Inflammatory macrophage (primary cell): ENCODE measurements at regions not wholly inside any gene's neighbourhood (a gene's known extent, or its start where the extent isn't known, plus 50 kb on each side); places are given as distances from the start of the nearest gene placed in this dataset.
A peak's percentile ranks its signal among the peaks of the same experiment; 100 is the strongest.
"Not testable (repeated sequence)": the region's sequence is repeated elsewhere in the genome, so short reads cannot be mapped to it uniquely, and the experiment has no call there.

Experiments
- DNase-seq, 2 donors: peaks; one replicate each; pipeline ENCODE4 v3.0.0-alpha.2; 2020 to 2022

DNA sequence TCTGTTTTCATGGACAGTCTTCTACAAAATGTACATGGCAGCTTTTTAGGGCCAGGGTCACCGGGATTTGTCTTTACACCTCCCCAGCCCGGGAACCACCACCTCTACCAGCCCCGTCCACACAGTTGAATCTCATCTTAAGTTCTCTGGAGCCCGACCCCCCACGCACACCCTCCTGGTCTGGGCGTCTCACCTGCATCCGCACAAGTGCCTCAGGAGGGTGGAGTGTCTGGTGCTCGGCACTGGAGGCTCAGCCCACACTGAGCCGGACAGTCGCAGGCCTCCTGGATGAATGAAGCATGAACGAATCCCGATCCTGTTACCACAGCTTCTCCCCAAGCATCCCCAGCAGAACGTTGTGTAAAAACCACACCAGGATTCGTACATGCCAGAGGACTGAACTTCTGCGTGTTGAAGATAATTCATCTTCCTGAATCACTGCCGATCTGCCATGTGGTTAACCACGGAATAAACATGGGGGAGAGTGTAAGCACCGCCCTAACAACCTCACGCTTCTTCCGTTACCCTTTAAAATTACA lies 162.0 kb downstream of the RTP5 start:
- DNase-seq = peak; percentile 23 to 26

DNA sequence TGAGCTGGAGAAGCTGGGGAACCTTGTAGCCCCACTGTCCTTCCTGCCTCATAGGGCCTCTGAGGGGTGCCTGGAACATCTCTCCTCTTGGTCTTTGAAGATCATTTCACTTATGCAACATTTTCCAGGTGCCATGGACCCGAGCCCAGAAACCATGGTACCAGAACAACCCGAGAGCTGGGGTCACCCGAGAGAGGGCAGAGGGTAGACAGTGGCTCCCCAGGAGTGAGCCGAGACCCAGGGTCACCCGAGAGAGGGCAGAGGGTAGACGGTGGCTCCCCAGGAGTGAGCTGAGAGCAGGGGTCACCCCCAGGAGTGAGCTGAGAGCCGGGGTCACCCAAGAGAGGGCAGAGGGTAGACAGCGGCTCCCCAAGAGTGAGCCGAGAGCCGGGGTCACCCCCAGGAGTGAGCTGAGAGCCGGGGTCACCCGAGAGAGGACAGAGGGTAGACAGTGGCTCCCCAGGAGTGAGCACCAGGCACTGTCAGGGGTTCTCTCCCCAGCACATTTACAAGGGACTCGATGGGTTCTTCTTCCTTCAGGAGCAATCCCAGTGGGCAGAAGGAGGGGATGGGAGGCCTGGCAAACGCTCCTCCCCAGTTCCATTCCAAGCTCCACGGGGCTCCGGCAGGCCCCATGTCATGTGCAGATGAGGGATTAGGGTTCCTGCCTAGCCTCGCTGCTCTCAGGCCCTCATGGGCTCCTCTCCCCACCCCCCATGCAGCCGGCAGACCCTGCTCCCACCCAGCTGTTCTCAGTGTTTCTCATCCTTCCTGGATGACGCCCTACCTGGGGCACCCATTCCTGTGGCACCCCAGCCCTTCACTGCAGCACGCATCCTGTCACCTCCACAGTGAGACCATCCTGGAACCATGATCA lies 163.5 kb downstream of the RTP5 start:
- no peak for DNase-seq

GRCh38 chr2:242034138-242034537 lies 164.6 kb downstream of the RTP5 start:
- DNase-seq = no peak

GRCh38 chr2:242034996-242035814 lies 165.7 kb downstream of the RTP5 start:
- DNase-seq = no peak

GRCh38 chr2:242035858-242036652 lies 166.5 kb downstream of the RTP5 start:
- DNase-seq = no peak

DNA sequence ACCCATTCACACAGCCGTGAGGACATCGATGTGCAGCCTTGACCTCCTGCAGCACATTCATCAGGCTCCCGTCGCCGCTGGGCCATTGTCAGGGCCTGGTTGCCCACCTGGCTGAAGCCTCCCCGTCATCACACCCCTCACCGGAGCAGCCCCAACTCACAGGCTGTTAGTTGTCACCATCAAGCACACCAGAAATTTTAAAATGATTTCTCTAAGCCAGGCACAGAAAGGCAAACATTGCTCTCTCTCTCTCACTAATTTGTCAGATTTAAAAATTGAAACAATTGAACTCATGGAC lies 167.1 kb downstream of the RTP5 start:
- DNase-seq = no peak

DNA sequence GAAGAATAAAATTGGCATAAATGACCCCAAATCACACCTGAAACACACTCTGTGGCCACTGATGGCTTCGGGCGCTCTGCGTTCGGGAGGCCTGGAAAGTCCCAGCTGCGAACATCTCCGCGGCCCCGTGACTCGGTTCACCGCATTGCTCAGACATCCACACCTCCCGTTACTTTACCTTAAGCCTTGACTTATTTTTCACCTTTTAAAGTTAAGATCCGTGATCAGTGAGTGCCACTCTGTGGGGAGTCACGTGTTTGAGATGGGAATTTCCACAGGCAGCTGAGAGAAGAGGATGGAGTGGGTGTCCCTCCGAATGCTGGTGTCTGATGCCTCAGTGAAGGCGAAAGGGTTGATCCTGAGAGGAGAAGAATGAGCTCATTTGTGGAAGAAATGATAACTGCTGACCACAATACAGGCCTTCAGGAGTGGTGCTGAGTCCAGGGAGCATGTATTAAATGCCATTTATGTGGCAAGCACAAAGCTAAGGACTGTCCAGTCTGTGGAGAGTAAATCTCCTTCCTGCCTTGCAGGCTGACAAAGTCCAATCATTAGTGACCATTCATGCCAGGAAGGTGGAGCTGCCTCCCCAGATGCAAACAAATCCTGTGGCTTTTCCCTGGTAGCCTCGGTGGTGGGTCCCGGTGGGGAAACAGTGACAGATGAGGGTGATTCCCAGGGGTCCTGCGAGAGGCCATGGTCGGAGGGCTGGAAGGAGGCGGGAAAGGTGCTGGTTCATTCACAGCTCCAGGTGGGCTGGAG lies 168.8 kb downstream of the RTP5 start:
- DNase-seq = no peak

DNA sequence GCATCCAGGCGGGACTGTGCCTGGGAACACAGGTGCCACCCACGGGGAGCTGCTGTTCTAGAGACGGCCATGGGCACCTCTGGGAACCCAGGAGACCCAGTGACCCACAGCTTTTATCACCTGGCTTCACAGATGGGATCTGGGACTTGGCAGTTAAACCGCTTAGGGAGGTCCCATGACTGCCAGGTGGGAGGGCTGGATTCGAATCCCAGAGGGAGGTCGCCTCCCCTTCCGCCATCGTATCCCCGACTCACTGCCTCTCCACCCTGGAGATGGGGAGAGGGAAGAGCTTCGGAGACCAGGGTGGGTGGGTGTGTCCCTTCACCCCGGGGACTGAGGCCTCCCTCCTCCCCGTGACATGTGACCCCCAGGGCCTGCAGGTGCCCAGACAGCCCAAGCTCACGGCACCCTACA lies 169.4 kb downstream of the RTP5 start:
- no peak for DNase-seq

- no peak for DNase-seq
These were observed 170.8 kb downstream of the RTP5 start for GRCh38 chr2:242040303-242040655.

DNA sequence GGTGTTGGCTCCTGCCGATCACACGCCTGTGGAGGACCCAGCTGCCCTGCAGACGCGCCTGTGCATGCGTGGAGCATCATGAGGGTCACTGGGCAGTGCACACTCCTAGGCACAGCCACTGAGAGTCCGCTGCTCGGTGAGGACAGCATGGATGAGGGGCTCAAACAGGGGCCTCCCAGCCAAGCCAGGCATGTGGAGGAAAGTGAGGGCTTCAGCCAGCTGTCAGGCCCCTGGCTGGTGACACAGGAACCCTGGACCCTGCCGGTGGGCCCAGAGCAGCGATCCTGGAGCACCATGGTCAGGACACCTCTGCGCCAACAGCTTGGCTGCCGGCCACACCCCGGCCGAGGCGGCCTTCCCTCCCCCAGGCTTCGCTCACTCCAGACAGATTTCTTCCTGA lies 171.2 kb downstream of the RTP5 start:
- DNase-seq = no peak

- no peak for DNase-seq
These were observed 172.3 kb downstream of the RTP5 start for GRCh38 chr2:242041816-242042215.

GRCh38 chr2:242043538-242044312 lies 174.2 kb downstream of the RTP5 start:
- no peak for DNase-seq

DNA sequence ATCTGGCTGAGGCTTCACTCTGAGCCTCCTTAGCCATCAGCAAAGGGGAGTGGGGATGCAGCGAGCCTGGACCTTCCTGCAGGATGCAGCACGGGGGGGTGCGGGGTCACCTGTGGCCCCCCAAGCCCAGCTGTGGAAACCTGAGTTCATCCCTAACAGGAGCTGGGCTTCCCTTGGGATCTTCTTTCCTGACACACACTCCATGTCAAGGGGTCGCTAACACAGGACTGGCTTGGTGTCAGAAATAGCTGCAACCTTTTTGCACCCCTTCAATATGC lies 174.7 kb downstream of the RTP5 start:
- no peak for DNase-seq

DNA sequence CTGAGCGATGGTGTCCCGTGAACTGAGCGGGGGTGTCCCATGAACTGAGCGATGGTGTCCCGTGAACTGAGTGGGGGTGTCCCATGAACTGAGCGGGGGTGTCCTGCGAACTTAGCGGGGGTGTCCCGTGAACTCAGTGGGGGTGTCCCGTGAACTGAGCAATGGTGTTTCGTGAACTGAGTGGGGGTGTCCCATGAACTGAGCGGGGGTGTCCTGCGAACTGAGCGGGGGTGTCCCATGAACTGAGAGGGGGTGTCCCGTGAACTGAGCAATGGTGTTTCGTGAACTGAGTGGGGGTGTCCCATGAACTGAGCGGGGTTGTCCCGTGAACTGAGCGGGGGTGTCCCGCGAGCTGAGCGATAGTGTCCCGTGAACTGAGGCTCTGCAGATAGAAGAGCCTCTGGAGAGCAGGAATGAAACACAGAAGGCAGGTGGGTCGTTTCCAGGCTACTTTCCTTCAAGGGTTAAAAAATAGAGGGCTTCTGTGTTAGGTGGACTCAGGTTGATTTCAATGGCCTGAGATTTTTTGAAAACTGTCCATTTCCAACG lies 176.1 kb downstream of the RTP5 start:
- DNase-seq = not testable (repeated sequence)

- no peak for DNase-seq
These were observed 176.8 kb downstream of the RTP5 start for GRCh38 chr2:242046206-242046826.

DNA sequence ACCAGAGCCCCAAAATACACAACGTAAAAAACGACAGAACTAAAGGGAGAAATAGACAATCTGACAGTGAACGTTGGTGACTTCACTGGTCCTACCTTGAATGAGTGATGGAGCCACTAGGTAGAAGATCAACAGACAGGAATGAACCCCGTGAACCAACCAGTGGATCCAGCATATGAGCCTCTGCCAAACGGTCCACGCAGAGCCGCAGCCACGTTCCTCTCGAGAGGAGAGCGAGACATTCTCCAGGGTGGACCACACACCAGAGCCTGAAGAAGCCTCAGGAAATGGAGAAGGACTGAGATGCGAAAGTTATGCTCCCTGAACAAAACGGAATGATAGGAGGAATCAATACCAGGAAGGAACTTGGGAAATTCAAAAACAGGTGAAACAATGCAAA lies 178.4 kb downstream of the RTP5 start:
- no peak for DNase-seq

DNA sequence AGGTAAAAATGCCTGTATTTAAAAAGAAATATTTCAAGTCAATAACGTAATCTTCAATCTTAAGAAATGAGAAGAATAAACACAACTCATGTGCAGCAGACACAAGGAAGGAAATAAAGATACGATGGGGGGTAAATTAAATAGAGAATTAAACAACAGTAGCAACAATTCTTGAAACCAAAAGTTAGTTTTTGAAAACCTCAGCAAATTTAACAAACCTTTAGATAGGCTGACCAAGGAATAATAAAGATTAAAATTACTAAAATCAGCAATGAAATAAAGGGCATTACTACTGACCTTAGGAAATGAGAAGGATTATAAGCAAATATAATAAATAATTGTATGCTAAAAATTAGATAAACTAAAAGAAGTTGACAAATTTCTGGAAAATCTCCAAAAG lies 178.9 kb downstream of the RTP5 start:
- DNase-seq = no peak

DNA sequence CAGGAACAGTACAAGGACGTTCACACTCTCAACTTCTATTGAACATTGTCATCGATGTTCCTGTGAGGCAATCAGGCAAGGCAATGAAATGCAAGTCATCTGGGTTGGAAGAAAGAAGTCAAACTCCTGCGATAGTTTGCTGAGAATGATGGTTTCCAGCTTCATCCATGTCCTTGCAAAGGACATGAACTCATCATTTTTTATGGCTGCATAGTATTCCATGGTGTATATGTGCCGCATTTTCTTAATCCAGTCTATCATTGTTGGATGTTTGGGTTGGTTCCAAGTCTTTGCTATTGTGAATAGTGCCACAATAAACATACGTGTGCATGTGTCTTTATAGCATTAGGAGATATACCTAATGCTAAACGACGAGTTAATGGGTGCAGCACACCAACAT lies 180.0 kb downstream of the RTP5 start:
- not testable (repeated sequence) for DNase-seq

DNA sequence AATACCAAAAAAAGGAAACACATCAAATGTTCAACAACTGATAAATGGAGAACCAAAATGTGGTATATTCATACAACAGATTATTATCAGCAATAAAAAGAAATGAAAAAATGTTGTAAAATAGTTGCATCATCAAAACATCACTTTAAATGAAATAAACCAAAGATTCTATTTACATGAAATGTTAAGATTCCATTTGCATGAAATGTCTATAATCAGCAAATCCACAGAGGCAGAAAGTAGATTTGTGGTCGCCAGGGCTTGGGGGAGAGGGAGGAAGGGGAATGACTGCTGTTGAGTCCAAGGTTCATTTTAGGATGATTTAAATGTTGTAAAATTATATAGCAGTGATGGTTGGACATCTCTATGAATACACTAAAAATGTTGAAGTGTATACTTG lies 181.9 kb downstream of the RTP5 start:
- no peak for DNase-seq

DNA sequence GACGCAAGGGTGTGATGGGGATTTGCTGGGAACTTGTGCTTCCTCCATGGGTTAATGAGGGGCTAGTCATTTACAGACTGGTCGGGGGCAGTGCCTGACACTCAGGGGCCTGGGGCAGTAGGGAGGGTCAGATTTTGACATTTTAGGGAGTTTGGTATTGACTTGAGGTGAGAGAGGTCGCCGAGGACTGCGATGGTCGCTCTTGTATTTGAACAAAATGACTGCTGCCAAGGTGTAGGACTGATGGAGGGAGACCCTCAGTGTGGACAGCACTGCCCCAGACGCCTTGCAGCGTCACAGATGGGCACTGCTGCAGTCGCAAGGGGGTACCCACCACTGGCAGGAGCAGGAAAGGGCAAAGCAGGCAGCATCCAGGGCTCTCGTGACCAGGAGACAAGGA lies 182.9 kb downstream of the RTP5 start:
- DNase-seq = no peak

DNA sequence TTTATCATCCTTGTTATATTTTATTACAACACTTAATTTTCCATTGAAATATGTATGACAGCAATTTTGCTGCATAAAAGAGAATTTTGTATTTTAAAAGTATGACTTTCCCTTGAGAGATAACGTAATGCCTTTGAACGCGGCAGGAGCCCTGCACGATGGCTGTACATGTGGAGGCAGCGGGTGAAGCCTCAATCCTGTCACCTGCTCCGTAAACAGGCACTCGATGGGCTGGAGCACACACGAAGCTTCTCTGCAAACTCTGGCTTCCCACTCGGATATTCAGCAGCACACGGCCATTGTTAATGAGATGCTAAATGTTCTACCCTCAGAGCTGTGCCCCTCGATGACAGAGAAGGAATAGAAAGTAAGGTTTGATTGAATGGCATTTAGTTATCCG lies 184.4 kb downstream of the RTP5 start:
- no peak for DNase-seq
